ENCODE measurements at regions not wholly inside any gene's neighbourhood (a gene's known extent, or its start where the extent isn't known, plus 50 kb on each side); places are given as distances from the start of the nearest gene placed in this dataset.
A peak's percentile ranks its signal among the peaks of the same experiment; 100 is the strongest.
"Not testable (repeated sequence)": the region's sequence is repeated elsewhere in the genome, so short reads cannot be mapped to it uniquely, and the experiment has no call there.

- not testable (repeated sequence) for H3K27ac Mint-ChIP-seq; H3K27me3 Mint-ChIP-seq; DNase-seq; ATAC-seq; H3K36me3 Mint-ChIP-seq (ENCODE audit: low read depth); H3K9me3 Mint-ChIP-seq; H3K4me3 Mint-ChIP-seq
- H3K4me1 Mint-ChIP-seq, result peaks cover 27% of the 10 kb centered on the region
These were observed 970.0 kb upstream of the DEFB115 start for GRCh38 chr20:30287459-30287858.

GRCh38 chr20:30288346-30288745, 969.1 kb upstream of the DEFB115 start:
- Mint-ChIP-seq H3K4me3 (no peak overlapping the region), H3K27me3 (no peaks in the 10 kb centered on the region), H3K36me3 (ENCODE audit: low read depth) (peaks cover 2% of the 10 kb centered on the region), H3K4me1 (peaks cover 23% of the 10 kb centered on the region), H3K27ac (no peak overlapping the region), H3K9me3 (no peaks in the 10 kb centered on the region)
- ATAC-seq, result no peak
- DNase-seq, result no peak

- not testable (repeated sequence) for H3K27me3 Mint-ChIP-seq; H3K9me3 Mint-ChIP-seq; DNase-seq; H3K36me3 Mint-ChIP-seq (ENCODE audit: low read depth); ATAC-seq
- Mint-ChIP-seq H3K4me3 (peak overlapping the region; percentile 79), H3K27ac (peak overlapping the region; percentile 85), H3K4me1 (peaks cover 18% of the 10 kb centered on the region)
These were observed 968.4 kb upstream of the DEFB115 start for GRCh38 chr20:30289049-30289448.

GRCh38 chr20:30289711-30290141, 967.7 kb upstream of the DEFB115 start:
- ATAC-seq, result not testable (repeated sequence)

GRCh38 chr20:30290361-30291063, 967.0 kb upstream of the DEFB115 start:
- ATAC-seq (peak; percentile 24), DNase-seq (peak; percentile 36)
- Mint-ChIP-seq H3K4me1 (peaks cover 18% of the 10 kb centered on the region), H3K27ac (peak overlapping the region; percentile 81), H3K4me3 (peak overlapping the region; percentile 79)
- H3K27me3 Mint-ChIP-seq; H3K36me3 Mint-ChIP-seq (ENCODE audit: low read depth); H3K9me3 Mint-ChIP-seq: not testable (repeated sequence)

More at GRCh38 chr20:30289711-30290141, 967.7 kb upstream of the DEFB115 start:
- Mint-ChIP-seq H3K4me1 (peaks cover 18% of the 10 kb centered on the region), H3K4me3 (peak overlapping the region; percentile 79), H3K27ac (peak overlapping the region; percentile 81)
- peak; percentile 25 for DNase-seq
- H3K27me3 Mint-ChIP-seq; H3K36me3 Mint-ChIP-seq (ENCODE audit: low read depth); H3K9me3 Mint-ChIP-seq: not testable (repeated sequence)

GRCh38 chr20:30291064-30291379, 966.4 kb upstream of the DEFB115 start:
- not testable (repeated sequence) for H3K9me3 Mint-ChIP-seq; DNase-seq; H3K27ac Mint-ChIP-seq; H3K27me3 Mint-ChIP-seq; ATAC-seq; H3K36me3 Mint-ChIP-seq (ENCODE audit: low read depth)
- Mint-ChIP-seq H3K4me1 (peaks cover 18% of the 10 kb centered on the region), H3K4me3 (peak overlapping the region; percentile 52)

GRCh38 chr20:30291686-30292085, 965.8 kb upstream of the DEFB115 start:
- H3K9me3 Mint-ChIP-seq; H3K27ac Mint-ChIP-seq; DNase-seq; ATAC-seq; H3K27me3 Mint-ChIP-seq; H3K36me3 Mint-ChIP-seq (ENCODE audit: low read depth); H3K4me3 Mint-ChIP-seq: not testable (repeated sequence)
- peaks cover 18% of the 10 kb centered on the region for H3K4me1 Mint-ChIP-seq

- H3K27ac Mint-ChIP-seq; H3K4me3 Mint-ChIP-seq; DNase-seq; ATAC-seq; H3K9me3 Mint-ChIP-seq; H3K36me3 Mint-ChIP-seq (ENCODE audit: low read depth); H3K27me3 Mint-ChIP-seq: not testable (repeated sequence)
- H3K4me1 Mint-ChIP-seq, result peaks cover 10% of the 10 kb centered on the region
These were observed 962.1 kb upstream of the DEFB115 start for GRCh38 chr20:30295396-30295795.

GRCh38 chr20:30295967-30296366, 961.5 kb upstream of the DEFB115 start:
- H3K27me3 Mint-ChIP-seq, result peaks cover 10% of the 10 kb centered on the region
- H3K4me3 Mint-ChIP-seq; H3K9me3 Mint-ChIP-seq; H3K36me3 Mint-ChIP-seq (ENCODE audit: low read depth); ATAC-seq; DNase-seq; H3K4me1 Mint-ChIP-seq; H3K27ac Mint-ChIP-seq: not testable (repeated sequence)

GRCh38 chr20:30297878-30298595, 959.4 kb upstream of the DEFB115 start:
- not testable (repeated sequence) for DNase-seq; H3K36me3 Mint-ChIP-seq (ENCODE audit: low read depth); H3K27ac Mint-ChIP-seq; H3K9me3 Mint-ChIP-seq; ATAC-seq; H3K4me3 Mint-ChIP-seq
- H3K27me3 Mint-ChIP-seq, result peaks cover 12% of the 10 kb centered on the region
- H3K4me1 Mint-ChIP-seq, result peaks cover 11% of the 10 kb centered on the region

GRCh38 chr20:30300220-30300642, 957.2 kb upstream of the DEFB115 start:
- DNase-seq; ATAC-seq; H3K9me3 Mint-ChIP-seq; H3K4me3 Mint-ChIP-seq; H3K36me3 Mint-ChIP-seq (ENCODE audit: low read depth): not testable (repeated sequence)
- Mint-ChIP-seq H3K27ac (peak overlapping the region; percentile 34), H3K27me3 (peaks cover 12% of the 10 kb centered on the region), H3K4me1 (peaks cover 13% of the 10 kb centered on the region)

- H3K36me3 Mint-ChIP-seq (ENCODE audit: low read depth); DNase-seq; H3K4me3 Mint-ChIP-seq; H3K9me3 Mint-ChIP-seq; H3K27ac Mint-ChIP-seq; ATAC-seq: not testable (repeated sequence)
- H3K4me1 Mint-ChIP-seq, result peaks cover 13% of the 10 kb centered on the region
- peaks cover 12% of the 10 kb centered on the region for H3K27me3 Mint-ChIP-seq
These were observed 954.7 kb upstream of the DEFB115 start for GRCh38 chr20:30302786-30303185.

GRCh38 chr20:30309938-30310337, 947.5 kb upstream of the DEFB115 start:
- not testable (repeated sequence) for H3K4me1 Mint-ChIP-seq; ATAC-seq; H3K4me3 Mint-ChIP-seq; H3K27me3 Mint-ChIP-seq; H3K9me3 Mint-ChIP-seq; H3K27ac Mint-ChIP-seq; DNase-seq; H3K36me3 Mint-ChIP-seq (ENCODE audit: low read depth)

- DNase-seq; H3K27ac Mint-ChIP-seq; H3K36me3 Mint-ChIP-seq (ENCODE audit: low read depth); H3K27me3 Mint-ChIP-seq; H3K9me3 Mint-ChIP-seq; H3K4me1 Mint-ChIP-seq; ATAC-seq; H3K4me3 Mint-ChIP-seq: not testable (repeated sequence)
These were observed 947.1 kb upstream of the DEFB115 start for GRCh38 chr20:30310385-30310784.

- not testable (repeated sequence) for ATAC-seq; H3K27me3 Mint-ChIP-seq; H3K36me3 Mint-ChIP-seq (ENCODE audit: low read depth); H3K4me3 Mint-ChIP-seq; DNase-seq; H3K9me3 Mint-ChIP-seq; H3K27ac Mint-ChIP-seq; H3K4me1 Mint-ChIP-seq
These were observed 945.2 kb upstream of the DEFB115 start for GRCh38 chr20:30312220-30312619.
